Thyroid gland (tissue), 4 donors: ENCODE measurements at regions not wholly inside any gene's neighbourhood (a gene's known extent, or its start where the extent isn't known, plus 50 kb on each side); places are given as distances from the start of the nearest gene placed in this dataset.
"Not testable (repeated sequence)": the region's sequence is repeated elsewhere in the genome, so short reads cannot be mapped to it uniquely, and the experiment has no call there.

Source experiments
- POLR2A ChIP-seq, 2 donors: fragments of 450-650 bp; IDR thresholded peaks; one replicate each; pipeline ENCODE4 v1.6.1; 2017; ENCODE audit warnings: antibody characterized with exemption in 2 of 2, mild to moderate bottlenecking in 2 of 2, moderate library complexity in 1 of 2
- TF ChIP-seq, protein P1 (sequence below), 6 experiments: fragments of 200-600 bp in 3 of 6; fragments of 450-650 bp in 3 of 6; sonication (generic) in 3 of 6; IDR thresholded peaks; one replicate each; pipeline ENCODE4 v1.5.1; 2016 to 2019; ENCODE audit warnings: antibody characterized with exemption in 6 of 6, mild to moderate bottlenecking in 2 of 6, inconsistent platforms in 1 of 6, moderate library complexity in 1 of 6

DNA sequence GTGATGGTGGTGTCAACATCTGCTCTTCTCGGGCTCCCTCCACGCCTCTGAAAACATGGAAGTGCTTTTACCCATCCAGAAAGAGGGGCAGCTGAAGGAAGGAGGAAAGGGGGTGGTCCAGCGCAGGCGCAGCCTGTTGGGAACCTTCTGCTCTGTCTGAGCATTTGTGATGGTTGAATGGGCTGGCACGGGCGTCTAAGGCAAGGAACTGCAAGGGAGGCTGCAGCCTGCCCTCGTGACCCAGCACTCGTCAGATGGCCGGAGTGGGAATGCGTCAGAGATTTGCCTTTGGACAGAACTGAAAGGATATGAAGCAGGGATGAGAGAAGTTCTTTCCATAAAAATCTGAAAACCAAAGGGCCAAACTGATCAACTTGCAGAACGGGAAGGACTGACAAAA is 62.3 kb upstream of the PLGLB2 start:
- TF ChIP-seq, protein P1, sequence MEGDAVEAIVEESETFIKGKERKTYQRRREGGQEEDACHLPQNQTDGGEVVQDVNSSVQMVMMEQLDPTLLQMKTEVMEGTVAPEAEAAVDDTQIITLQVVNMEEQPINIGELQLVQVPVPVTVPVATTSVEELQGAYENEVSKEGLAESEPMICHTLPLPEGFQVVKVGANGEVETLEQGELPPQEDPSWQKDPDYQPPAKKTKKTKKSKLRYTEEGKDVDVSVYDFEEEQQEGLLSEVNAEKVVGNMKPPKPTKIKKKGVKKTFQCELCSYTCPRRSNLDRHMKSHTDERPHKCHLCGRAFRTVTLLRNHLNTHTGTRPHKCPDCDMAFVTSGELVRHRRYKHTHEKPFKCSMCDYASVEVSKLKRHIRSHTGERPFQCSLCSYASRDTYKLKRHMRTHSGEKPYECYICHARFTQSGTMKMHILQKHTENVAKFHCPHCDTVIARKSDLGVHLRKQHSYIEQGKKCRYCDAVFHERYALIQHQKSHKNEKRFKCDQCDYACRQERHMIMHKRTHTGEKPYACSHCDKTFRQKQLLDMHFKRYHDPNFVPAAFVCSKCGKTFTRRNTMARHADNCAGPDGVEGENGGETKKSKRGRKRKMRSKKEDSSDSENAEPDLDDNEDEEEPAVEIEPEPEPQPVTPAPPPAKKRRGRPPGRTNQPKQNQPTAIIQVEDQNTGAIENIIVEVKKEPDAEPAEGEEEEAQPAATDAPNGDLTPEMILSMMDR (IDR thresholded peaks at IDR 0.05): not testable (repeated sequence)
- TF ChIP-seq POLR2A (IDR thresholded peaks at IDR 0.05): peak in 1 of 2 donors; percentile 67
